Stomach smooth muscle (tissue), 2 donors: ENCODE measurements at regions not wholly inside any gene's neighbourhood (a gene's known extent, or its start where the extent isn't known, plus 50 kb on each side); places are given as distances from the start of the nearest gene placed in this dataset.

Source experiments
- H3K27ac ChIP-seq: one replicate; pipeline ENCODE4 v1.7.0; 2013; ENCODE audit warnings: mild to moderate bottlenecking, low read length, inconsistent platforms
- H3K27me3 ChIP-seq, 2 donors: one replicate each; pipeline ENCODE4 v1.7.0; 2013; ENCODE audit warnings: low read length in 2 of 2; ENCODE audit not compliant: insufficient read depth in 2 of 2, control insufficient read depth in 1 of 2
- H3K36me3 ChIP-seq, 2 donors: one replicate each; pipeline ENCODE4 v1.7.0; 2013; ENCODE audit warnings: low read length in 2 of 2; ENCODE audit not compliant: control insufficient read depth in 2 of 2, insufficient read depth in 2 of 2
- H3K4me1 ChIP-seq: one replicate; pipeline ENCODE4 v1.7.0; 2013; ENCODE audit warnings: low read length; ENCODE audit not compliant: control insufficient read depth, insufficient read depth
- H3K4me3 ChIP-seq, 2 donors: one replicate each; pipeline ENCODE4 v1.7.0; 2013; ENCODE audit warnings: low read length in 2 of 2
- H3K9ac ChIP-seq, 2 donors: one replicate each; pipeline ENCODE4 v1.7.0; 2013; ENCODE audit warnings: low read length in 2 of 2, mild to moderate bottlenecking in 1 of 2
- H3K9me3 ChIP-seq, 2 donors: one replicate each; pipeline ENCODE4 v1.7.0; 2013; ENCODE audit warnings: low read length in 2 of 2; ENCODE audit not compliant: control insufficient read depth in 2 of 2
- donor health status: healthy.
- donor health status: Pancreatic carcinoma.

- no peak overlapping the region for H3K9ac ChIP-seq
- no peaks in the 10 kb centered on the region for H3K4me1 ChIP-seq
Measured at GRCh38 chr2:6237039-6237660, 545.0 kb downstream of the SOX11 start.

GRCh38 chr2:6249557-6249956 is 557.4 kb downstream of the SOX11 start:
- Histone ChIP-seq H3K4me3 (no peak overlapping the region), H3K36me3 (no peaks in the 10 kb centered on the region), H3K27me3 (no peaks in the 10 kb centered on the region), H3K9ac (no peak overlapping the region), H3K27ac (no peak overlapping the region), H3K9me3 (no peaks in the 10 kb centered on the region), H3K4me1 (no peaks in the 10 kb centered on the region)

More at GRCh38 chr2:6237039-6237660, 545.0 kb downstream of the SOX11 start:
- Histone ChIP-seq H3K27ac (no peak overlapping the region), H3K36me3 (no peaks in the 10 kb centered on the region), H3K27me3 (no peaks in the 10 kb centered on the region), H3K4me3 (no peak overlapping the region), H3K9me3 (peaks cover 0 to 2% of the 10 kb centered on the region in 2 donors)

GRCh38 chr2:6254441-6254840 is 562.3 kb downstream of the SOX11 start:
- no peaks in the 10 kb centered on the region for H3K27me3 ChIP-seq

GRCh38 chr2:6264198-6264597 is 572.0 kb downstream of the SOX11 start:
- Histone ChIP-seq H3K27ac (no peak overlapping the region), H3K9me3 (no peaks in the 10 kb centered on the region), H3K4me3 (no peak overlapping the region), H3K27me3 (no peaks in the 10 kb centered on the region), H3K9ac (no peak overlapping the region), H3K4me1 (no peaks in the 10 kb centered on the region), H3K36me3 (no peaks in the 10 kb centered on the region)

More at GRCh38 chr2:6254441-6254840, 562.3 kb downstream of the SOX11 start:
- Histone ChIP-seq H3K9ac (no peak overlapping the region), H3K4me3 (no peak overlapping the region), H3K36me3 (no peaks in the 10 kb centered on the region), H3K9me3 (no peaks in the 10 kb centered on the region), H3K4me1 (no peaks in the 10 kb centered on the region), H3K27ac (no peak overlapping the region)

- H3K9ac ChIP-seq: no peak overlapping the region
- no peak overlapping the region for H3K27ac ChIP-seq
- H3K4me1 ChIP-seq: no peaks in the 10 kb centered on the region
- no peaks in the 10 kb centered on the region for H3K36me3 ChIP-seq
- no peaks in the 10 kb centered on the region for H3K9me3 ChIP-seq
- H3K4me3 ChIP-seq: no peak overlapping the region
- H3K27me3 ChIP-seq: no peaks in the 10 kb centered on the region
Measured at GRCh38 chr2:6281524-6281923, 584.2 kb downstream of the CMPK2 start.

GRCh38 chr2:6283259-6283658 is 582.4 kb downstream of the CMPK2 start:
- Histone ChIP-seq H3K9me3 (no peaks in the 10 kb centered on the region), H3K27ac (no peak overlapping the region), H3K27me3 (no peaks in the 10 kb centered on the region), H3K9ac (no peak overlapping the region), H3K4me1 (no peaks in the 10 kb centered on the region), H3K4me3 (no peak overlapping the region), H3K36me3 (no peaks in the 10 kb centered on the region)

- Histone ChIP-seq H3K9me3 (no peaks in the 10 kb centered on the region), H3K9ac (no peak overlapping the region), H3K36me3 (no peaks in the 10 kb centered on the region), H3K4me3 (no peak overlapping the region), H3K27me3 (no peaks in the 10 kb centered on the region), H3K4me1 (no peaks in the 10 kb centered on the region), H3K27ac (no peak overlapping the region)
Measured at GRCh38 chr2:6287406-6287805, 578.3 kb downstream of the CMPK2 start.

- H3K4me3 ChIP-seq: no peak overlapping the region
- H3K9ac ChIP-seq: no peak overlapping the region
- H3K9me3 ChIP-seq: no peaks in the 10 kb centered on the region
- no peaks in the 10 kb centered on the region for H3K36me3 ChIP-seq
- no peaks in the 10 kb centered on the region for H3K27me3 ChIP-seq
- no peak overlapping the region for H3K27ac ChIP-seq
- no peaks in the 10 kb centered on the region for H3K4me1 ChIP-seq
Measured at GRCh38 chr2:6288791-6289190, 576.9 kb downstream of the CMPK2 start.

GRCh38 chr2:6290217-6291015 is 575.3 kb downstream of the CMPK2 start:
- H3K4me3 ChIP-seq: no peak overlapping the region
- no peak overlapping the region for H3K27ac ChIP-seq
- H3K36me3 ChIP-seq: no peaks in the 10 kb centered on the region
- no peaks in the 10 kb centered on the region for H3K4me1 ChIP-seq
- no peaks in the 10 kb centered on the region for H3K27me3 ChIP-seq
- H3K9ac ChIP-seq: no peak overlapping the region
- H3K9me3 ChIP-seq: no peaks in the 10 kb centered on the region

- H3K4me3 ChIP-seq: no peak overlapping the region
- H3K27me3 ChIP-seq: no peaks in the 10 kb centered on the region
- H3K9me3 ChIP-seq: no peaks in the 10 kb centered on the region
- H3K36me3 ChIP-seq: no peaks in the 10 kb centered on the region
- no peaks in the 10 kb centered on the region for H3K4me1 ChIP-seq
- H3K9ac ChIP-seq: no peak overlapping the region
- H3K27ac ChIP-seq: no peak overlapping the region
Measured at GRCh38 chr2:6294791-6295190, 570.9 kb downstream of the CMPK2 start.

- no peaks in the 10 kb centered on the region for H3K27me3 ChIP-seq
- no peak overlapping the region for H3K9ac ChIP-seq
- no peak overlapping the region for H3K4me3 ChIP-seq
- H3K36me3 ChIP-seq: no peaks in the 10 kb centered on the region
- H3K27ac ChIP-seq: no peak overlapping the region
- peaks cover 0 to 3% of the 10 kb centered on the region in 2 donors for H3K9me3 ChIP-seq
- H3K4me1 ChIP-seq: no peaks in the 10 kb centered on the region
Measured at GRCh38 chr2:6297238-6297637, 568.5 kb downstream of the CMPK2 start.
